Hematopoietic multipotent progenitor cell treated with erythropoietin and hydrocortisone succinate and interleukin-3 and kit ligand, for 4 days (in vitro differentiated cells): ENCODE measurements at regions not wholly inside any gene's neighbourhood (a gene's known extent, or its start where the extent isn't known, plus 50 kb on each side); places are given as distances from the start of the nearest gene placed in this dataset.
A peak's percentile ranks its signal among the peaks of the same experiment; 100 is the strongest.
"Not testable (repeated sequence)": the region's sequence is repeated elsewhere in the genome, so short reads cannot be mapped to it uniquely, and the experiment has no call there.

Experiments
- DNase-seq: peaks from one replicate; pipeline ENCODE4 v3.0.0-alpha.2; 2015

DNA sequence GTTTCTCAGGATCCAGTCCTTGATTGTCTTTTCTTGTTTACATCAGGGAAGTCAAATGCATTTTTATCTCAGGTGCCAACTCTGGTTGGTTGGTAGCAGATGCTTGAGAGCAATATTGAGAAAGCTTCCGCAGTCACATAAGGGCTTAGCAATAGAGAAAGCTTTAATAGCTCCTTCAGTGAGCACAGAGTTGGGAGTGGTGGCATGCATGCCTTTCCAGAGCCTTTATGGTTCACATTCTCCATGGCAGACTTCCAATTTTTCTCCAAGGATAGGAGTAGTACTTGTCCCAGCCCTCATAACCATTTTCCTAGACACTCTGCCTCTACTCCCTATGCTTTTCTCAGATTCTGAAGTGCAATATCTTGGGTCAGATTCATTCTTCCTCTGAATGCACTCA is 280.4 kb downstream of the AEBP2 start:
- DNase-seq, result no peak

DNA sequence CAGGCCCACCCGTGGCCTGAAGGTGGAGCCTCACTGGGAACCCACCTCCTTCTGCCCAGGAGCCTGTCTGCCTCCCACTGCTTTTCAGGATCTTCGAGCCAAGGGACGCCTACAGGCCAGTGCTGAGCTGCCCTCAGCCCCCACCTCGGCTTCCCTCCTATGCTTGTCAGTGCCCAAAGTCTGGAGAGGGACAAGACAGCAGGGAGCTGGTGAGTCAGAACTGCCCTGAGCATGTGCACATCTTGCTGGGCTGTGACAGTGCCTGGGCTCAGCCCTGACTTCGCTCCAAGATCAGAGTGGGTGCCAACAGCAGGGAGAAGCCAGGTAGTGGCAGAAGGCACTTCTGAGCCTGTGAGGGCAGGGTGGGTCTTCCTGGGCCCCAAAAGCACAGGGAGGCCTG is 286.8 kb downstream of the AEBP2 start:
- no peak for DNase-seq

GRCh38 chr12:19726592-19726991 is 287.3 kb downstream of the AEBP2 start:
- DNase-seq, result no peak

DNA sequence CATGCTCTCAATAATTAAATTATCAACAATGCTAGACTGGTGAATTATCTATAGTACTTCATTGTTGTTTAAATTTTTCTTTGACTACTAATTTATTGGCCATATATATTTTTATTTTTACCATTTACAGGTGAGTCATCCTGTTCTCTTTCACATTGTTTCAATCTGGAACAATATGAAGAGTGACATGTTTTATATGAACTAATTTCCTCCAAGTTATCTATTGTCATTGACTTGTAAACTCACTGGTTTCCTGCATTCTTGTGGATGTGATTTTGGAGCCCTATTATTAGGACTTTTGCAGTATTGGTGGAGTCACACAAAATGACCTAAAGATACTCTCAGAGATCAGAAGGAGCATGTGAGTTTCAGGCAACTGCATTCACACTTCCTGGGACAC is 297.7 kb downstream of the AEBP2 start:
- DNase-seq, result no peak

DNA sequence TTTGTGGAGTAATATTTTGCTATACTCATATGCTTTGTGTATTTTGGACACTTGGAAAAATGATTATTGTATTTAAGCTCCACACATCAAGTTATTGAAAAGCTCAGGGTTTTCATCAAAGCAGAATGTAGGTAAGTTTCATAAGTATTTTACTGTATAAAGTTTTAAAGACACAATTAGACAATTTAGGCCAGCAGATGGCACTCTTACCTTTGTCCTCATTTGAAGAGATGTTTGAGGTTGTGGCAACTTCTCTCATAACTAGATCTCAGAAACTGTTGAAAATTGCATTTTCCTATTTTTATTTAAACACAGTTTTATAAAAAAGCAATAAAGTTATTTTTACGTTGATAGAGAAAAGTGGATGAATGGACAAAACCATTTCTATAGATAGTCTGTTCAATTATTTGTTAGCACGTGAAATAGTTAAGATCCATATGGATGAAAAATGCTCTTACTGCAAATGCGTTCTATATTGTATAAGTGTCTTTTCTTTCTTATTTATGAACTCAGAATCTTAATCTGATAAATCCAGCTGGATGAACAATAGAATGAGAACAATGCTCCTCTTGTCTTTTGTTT is 300.0 kb downstream of the AEBP2 start:
- DNase-seq, result peak; percentile 83

GRCh38 chr12:19740472-19741131 is 301.3 kb downstream of the AEBP2 start:
- DNase-seq, result no peak

DNA sequence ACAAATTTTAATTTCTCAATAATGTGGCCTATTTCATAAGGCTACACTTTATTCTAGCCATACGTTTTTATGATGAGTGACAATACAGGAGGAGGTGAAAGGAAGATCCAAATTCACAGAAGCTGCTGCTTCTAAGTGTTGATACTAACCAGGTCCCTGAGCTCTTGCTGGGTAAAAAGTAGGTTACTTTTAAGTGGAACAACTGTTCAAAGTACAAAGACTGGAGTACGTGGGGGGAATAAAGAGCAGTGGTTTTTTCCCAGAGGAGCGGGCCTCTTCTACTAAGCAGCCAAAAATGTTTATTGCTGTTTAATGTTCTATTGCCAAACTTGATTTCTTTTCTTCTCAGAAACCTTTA is 301.8 kb downstream of the AEBP2 start:
- no peak for DNase-seq

DNA sequence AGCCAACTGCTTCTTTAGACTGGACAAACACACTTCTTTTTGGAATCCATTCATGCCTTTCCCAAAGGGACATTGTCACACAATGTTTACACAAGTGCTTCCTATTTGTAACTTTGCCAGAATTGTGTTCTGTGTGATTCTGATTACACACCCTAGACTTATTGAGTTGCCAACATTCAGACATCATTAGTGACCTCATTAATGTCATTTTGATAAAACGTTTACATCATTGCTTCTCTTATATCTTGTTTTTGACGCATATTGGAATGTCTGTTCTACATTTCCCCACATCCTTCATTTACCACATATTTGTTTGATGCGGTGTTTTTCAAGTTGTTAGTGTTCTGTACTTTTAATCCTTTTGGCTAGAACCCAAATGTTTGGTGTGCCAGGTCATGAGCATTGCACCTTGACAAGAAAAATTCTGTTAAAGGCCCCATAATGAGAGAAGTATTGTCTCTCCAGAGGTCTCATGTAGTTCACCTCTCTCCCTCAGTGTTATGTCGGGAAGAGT is 305.5 kb downstream of the AEBP2 start:
- DNase-seq, result no peak

DNA sequence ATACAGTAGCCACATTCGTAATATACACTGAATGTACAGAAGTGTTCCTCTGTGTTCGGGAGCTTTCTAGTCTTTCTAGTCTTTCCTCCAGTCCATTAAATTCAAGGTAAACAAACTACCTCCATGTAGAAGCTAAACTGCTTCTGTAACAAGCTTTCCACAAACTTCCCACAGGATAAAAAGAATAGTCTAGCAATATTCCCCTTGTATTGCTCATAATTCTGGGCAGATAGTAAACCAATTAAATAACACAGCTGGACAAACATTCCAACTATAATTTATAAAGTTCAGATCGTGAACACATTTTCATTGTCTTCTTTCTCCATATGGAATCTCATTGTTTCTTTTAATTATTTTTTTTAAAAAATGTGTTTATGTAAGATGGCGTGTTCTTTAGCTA is 307.2 kb downstream of the AEBP2 start:
- DNase-seq, result no peak

- DNase-seq, result no peak
These were observed 310.7 kb downstream of the AEBP2 start for GRCh38 chr12:19749906-19750574.

DNA sequence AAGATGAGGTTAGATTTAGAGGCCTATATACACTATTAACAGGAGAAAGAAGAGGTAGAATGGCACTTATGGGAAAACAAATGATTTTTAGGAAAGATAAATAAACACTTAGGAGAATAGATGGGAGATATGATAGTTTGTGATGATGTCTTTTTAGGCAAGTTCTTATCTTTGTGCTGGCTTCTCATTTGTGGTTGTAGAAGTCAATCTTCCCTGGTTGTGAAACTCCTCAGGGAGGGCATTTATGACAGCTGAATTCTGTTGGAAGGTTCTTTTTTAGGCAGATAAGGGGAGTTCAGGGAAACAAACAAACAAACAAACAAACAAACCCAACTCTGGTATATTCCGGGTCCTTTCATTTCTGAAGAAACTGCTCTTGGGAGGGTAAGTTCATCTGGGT is 311.8 kb downstream of the AEBP2 start:
- DNase-seq, result no peak

- no peak for DNase-seq
These were observed 313.4 kb downstream of the AEBP2 start for GRCh38 chr12:19752712-19753111.

DNA sequence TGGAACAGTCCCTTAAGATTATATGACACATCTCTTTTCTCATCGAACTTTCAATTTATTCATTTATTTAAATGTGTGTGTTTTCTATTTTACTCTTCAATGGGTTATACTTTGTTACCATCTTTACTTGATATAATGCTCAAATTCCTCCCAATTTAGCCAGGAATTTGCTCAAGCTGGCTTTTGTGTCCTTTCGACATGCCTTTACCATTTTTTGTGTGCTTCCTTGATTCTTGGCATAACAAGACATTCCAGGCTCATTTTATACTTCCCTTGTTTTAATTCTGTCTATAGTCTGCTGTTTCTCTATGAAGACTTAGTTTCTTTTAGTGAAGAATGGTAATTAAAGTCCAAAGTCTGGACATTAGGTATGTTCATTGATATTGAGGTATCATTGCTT is 315.8 kb downstream of the AEBP2 start:
- no peak for DNase-seq

GRCh38 chr12:19757317-19757877 is 318.1 kb downstream of the AEBP2 start:
- peak; percentile 62 for DNase-seq

- peak; percentile 13 for DNase-seq
These were observed 319.9 kb downstream of the AEBP2 start for GRCh38 chr12:19759227-19759626.

GRCh38 chr12:19760611-19761010 is 321.3 kb downstream of the AEBP2 start:
- DNase-seq, result no peak

- peak; percentile 59 for DNase-seq
These were observed 322.2 kb downstream of the AEBP2 start for GRCh38 chr12:19761463-19761862.

DNA sequence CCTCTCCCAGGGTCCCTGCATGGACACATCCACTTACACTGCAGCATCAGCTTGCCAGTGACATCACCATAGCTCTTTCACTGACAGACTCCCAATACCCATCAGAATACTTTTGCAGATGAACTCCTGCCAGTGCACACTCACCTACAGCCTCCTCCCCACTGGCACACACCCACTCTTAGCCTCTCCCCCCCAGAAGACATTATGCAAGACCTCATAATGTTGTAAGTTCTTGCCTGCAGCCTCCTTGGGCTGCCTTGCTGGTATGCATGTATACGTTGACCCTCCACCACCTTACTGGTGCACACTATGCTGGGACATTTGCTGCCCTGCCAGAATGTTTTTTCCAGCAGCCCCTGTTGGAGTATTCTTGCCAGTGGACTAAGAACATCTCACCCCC is 324.2 kb downstream of the AEBP2 start:
- DNase-seq, result no peak

DNA sequence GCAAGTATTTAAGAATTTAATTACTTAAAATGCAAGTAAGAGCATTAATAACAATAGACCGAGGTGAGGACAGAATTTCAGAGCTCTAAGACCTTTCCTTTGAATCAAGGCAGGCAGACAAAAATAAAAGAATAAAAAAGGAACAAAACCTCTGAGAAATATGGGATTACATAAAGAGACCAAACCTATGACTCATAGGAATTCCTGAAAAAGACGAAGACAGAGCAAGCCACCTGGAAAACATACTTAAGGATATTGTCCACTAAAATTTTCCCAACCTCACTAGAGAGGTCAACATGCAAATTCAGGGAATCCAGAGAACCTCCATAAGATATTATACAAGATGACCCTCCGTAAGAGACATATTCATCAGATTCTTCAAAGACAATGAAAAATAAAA is 325.1 kb downstream of the AEBP2 start:
- no peak for DNase-seq

GRCh38 chr12:19771858-19772257 is 332.6 kb downstream of the AEBP2 start:
- no peak for DNase-seq

GRCh38 chr12:19772776-19773175 is 333.5 kb downstream of the AEBP2 start:
- DNase-seq, result no peak

DNA sequence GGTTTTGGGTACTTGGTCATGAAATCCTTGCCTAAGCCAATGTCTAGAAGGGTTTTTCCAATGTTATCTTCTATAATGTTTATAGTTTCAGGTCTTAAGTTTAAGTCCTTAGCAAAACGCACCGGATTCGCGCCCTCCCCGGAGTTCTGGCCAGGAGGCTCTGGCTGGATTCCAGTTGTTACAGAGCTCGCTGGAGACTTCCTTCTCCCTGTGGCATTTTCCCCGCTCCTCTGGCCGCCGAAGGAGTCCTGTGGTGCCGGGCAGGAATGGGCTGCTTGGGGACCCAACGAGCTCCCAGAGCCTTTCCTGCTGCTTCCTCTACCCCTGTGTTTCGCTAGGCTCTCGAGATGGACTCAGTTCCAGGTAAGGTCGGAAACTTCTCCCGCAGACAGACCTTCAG is 335.9 kb downstream of the AEBP2 start:
- DNase-seq, result no peak

DNA sequence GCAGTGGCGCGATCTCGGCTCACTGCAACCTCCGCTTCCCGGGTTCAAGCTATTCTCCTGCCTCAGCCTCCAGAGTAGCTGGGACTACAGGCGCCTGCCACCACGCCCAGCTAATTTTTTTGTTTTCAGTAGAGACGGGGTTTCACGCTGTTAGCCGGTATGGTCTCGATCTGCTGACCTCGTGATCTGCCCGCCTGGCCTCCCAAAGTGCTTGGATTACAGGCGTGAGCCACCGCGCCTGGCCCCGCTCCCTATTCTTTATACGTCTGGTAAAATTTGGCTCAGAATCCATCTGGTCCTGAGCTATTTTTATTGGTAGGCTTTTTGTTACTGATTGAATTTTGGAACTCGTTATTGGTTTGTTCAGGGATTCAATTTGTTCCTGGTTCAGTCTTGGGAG is 336.7 kb downstream of the AEBP2 start:
- not testable (repeated sequence) for DNase-seq

- DNase-seq, result peak; percentile 12
These were observed 338.9 kb downstream of the AEBP2 start for GRCh38 chr12:19778172-19778571.
